ENCODE measurements at regions not wholly inside any gene's neighbourhood (a gene's known extent, or its start where the extent isn't known, plus 50 kb on each side); places are given as distances from the start of the nearest gene placed in this dataset.

- H3K9ac ChIP-seq (ENCODE audit: low read length), result peak overlapping the region; percentile 48; the same call in 1 of the 2 replicates
Measured at GRCh38 chr3:55166576-55167555, 239.0 kb upstream of the LRTM1 start.

GRCh38 chr3:55165704-55166405, 238.0 kb upstream of the LRTM1 start:
- peaks cover 25% of the 10 kb centered on the region for H3K4me1 ChIP-seq (ENCODE audit: insufficient read depth, low read length)
- DNase-seq (no peak), ATAC-seq (no peak)
- intact Hi-C loops (cut with micrococcal nuclease), result no loop called here
- no peaks in the 10 kb centered on the region for H3K79me2 ChIP-seq (ENCODE audit: low read length)
- H3K9me2 ChIP-seq (replicated peaks; ENCODE audit: low read length), result no peaks in the 10 kb centered on the region
- no peak overlapping the region for H3K27ac ChIP-seq (ENCODE audit: low read length)
- no peak overlapping the region for H3K4me3 ChIP-seq (ENCODE audit: low read length)
- no peak overlapping the region for H3K4me2 ChIP-seq (ENCODE audit: low read length)
- no TSS peak for BruUV-seq (replicated peaks)
- ChIA-PET POLR2A (ENCODE audit: unreplicated experiment) (no interaction called here), CTCF (no interaction called here)
- H3K36me3 ChIP-seq (ENCODE audit: low read depth, low read length), result no peaks in the 10 kb centered on the region
- no peak for TF ChIP-seq CTCF (conservative IDR thresholded peaks at IDR 0.05; ENCODE audit: low read depth, low read length)
- TF ChIP-seq EZH2 (IDR thresholded peaks at IDR 0.05; ENCODE audit: low read length, unreplicated experiment), result no peak
- TF ChIP-seq EZH2phosphoT487 (IDR thresholded peaks at IDR 0.05; ENCODE audit: borderline replicate concordance, low read length), result no peak
- no peaks in the 10 kb centered on the region for H3F3A ChIP-seq (ENCODE audit: low read length, unreplicated experiment)
- no peaks in the 10 kb centered on the region for H3K27me3 ChIP-seq (ENCODE audit: low read length)
- H3K9ac ChIP-seq (ENCODE audit: low read length), result no peak overlapping the region
- H2AFZ ChIP-seq (ENCODE audit: low read length), result no peak overlapping the region
- no peaks in the 10 kb centered on the region for H3K9me3 ChIP-seq (ENCODE audit: low read length)
- H4K20me1 ChIP-seq (ENCODE audit: low read length), result no peaks in the 10 kb centered on the region

More at GRCh38 chr3:55166576-55167555, 239.0 kb upstream of the LRTM1 start:
- Histone ChIP-seq H3F3A (ENCODE audit: low read length, unreplicated experiment) (no peaks in the 10 kb centered on the region), H3K4me3 (ENCODE audit: low read length) (no peak overlapping the region), H3K27ac (ENCODE audit: low read length) (peak overlapping the region; percentile 90), H3K9me2 (replicated peaks; ENCODE audit: low read length) (no peaks in the 10 kb centered on the region), H4K20me1 (ENCODE audit: low read length) (no peaks in the 10 kb centered on the region), H3K4me1 (ENCODE audit: insufficient read depth, low read length) (peaks cover 18% of the 10 kb centered on the region; the same call in 1 of the 2 replicates), H3K9me3 (ENCODE audit: low read length) (no peaks in the 10 kb centered on the region), H3K4me2 (ENCODE audit: low read length) (no peak overlapping the region), H3K36me3 (ENCODE audit: low read depth, low read length) (no peaks in the 10 kb centered on the region), H2AFZ (ENCODE audit: low read length) (no peak overlapping the region), H3K79me2 (ENCODE audit: low read length) (no peaks in the 10 kb centered on the region), H3K27me3 (ENCODE audit: low read length) (no peaks in the 10 kb centered on the region)
- ATAC-seq (no peak), DNase-seq (peak; percentile 16)
- no peak for TF ChIP-seq CTCF (conservative IDR thresholded peaks at IDR 0.05; ENCODE audit: low read depth, low read length)
- no peak for TF ChIP-seq EZH2 (IDR thresholded peaks at IDR 0.05; ENCODE audit: low read length, unreplicated experiment)
- no peak for TF ChIP-seq EZH2phosphoT487 (IDR thresholded peaks at IDR 0.05; ENCODE audit: borderline replicate concordance, low read length)
- no TSS peak for BruUV-seq (replicated peaks)
- ChIA-PET POLR2A (ENCODE audit: unreplicated experiment) (no interaction called here), CTCF (no interaction called here)
- intact Hi-C loops (cut with micrococcal nuclease), result no loop called here

Data from PC-3 (cell line).